IMR-90 (cell line): ENCODE measurements at regions not wholly inside any gene's neighbourhood (a gene's known extent, or its start where the extent isn't known, plus 50 kb on each side); places are given as distances from the start of the nearest gene placed in this dataset.

ENCODE experiments used
- ATAC-seq: fragments of 200-7000 bp; cut with Tn5 transposase; 2 replicates; pipeline ENCODE4 v1.9.1; 2020; ENCODE audit warnings: low read depth, mild to moderate bottlenecking, moderate library complexity
- BruUV-seq: library from RNA; stranded (reverse); fragments of 400-500 nt; replicated peaks from 2 replicates; lab custom pipeline; 2021; lab: Mats Ljungman, UMichigan
- CTCF ChIA-PET: fragments of 300-600 bp; formaldehyde crosslinking; extraction: SDS; loops from one replicate; lab custom pipeline; 2021; ENCODE audit warnings: antibody characterized with exemption; lab: Yijun Ruan, JAX
- POLR2A ChIA-PET: fragments of 300-600 bp; sonication (Branson Sonifier 250); formaldehyde crosslinking; loops from one replicate; lab custom pipeline; 2022; ENCODE audit warnings: antibody characterized with exemption; ENCODE audit not compliant: unreplicated experiment; lab: Charles Lee
- DNase-seq: peaks from one replicate; pipeline ENCODE4 v3.0.0; 2013
- H2AFZ ChIP-seq: replicated peaks from 2 replicates; pipeline ENCODE3; 2013; ENCODE audit warnings: low read length, mild to moderate bottlenecking; ENCODE audit not compliant: poor library complexity
- H2AK5ac ChIP-seq: 2 replicates; pipeline ENCODE4 v1.6.1; 2013; ENCODE audit warnings: low read depth, low read length, inconsistent platforms
- H2AK9ac ChIP-seq: replicated peaks from 2 replicates; pipeline ENCODE3; 2013; ENCODE audit warnings: mild to moderate bottlenecking, low read depth, low read length, moderate library complexity; ENCODE audit not compliant: poor library complexity
- H2BK120ac ChIP-seq: 2 replicates; pipeline ENCODE4 v1.6.1; 2013; ENCODE audit warnings: low read depth, low read length, inconsistent platforms
- H2BK15ac ChIP-seq: 3 replicates; pipeline ENCODE4 v1.6.1; 2013; ENCODE audit warnings: low read depth, low read length, inconsistent platforms
- H2BK20ac ChIP-seq: 2 replicates; pipeline ENCODE4 v1.6.1; 2013; ENCODE audit warnings: low read depth, mild to moderate bottlenecking, inconsistent platforms, low read length, moderate library complexity
- H2BK5ac ChIP-seq: 2 replicates; pipeline ENCODE4 v1.6.1; 2013; ENCODE audit warnings: mild to moderate bottlenecking, low read depth, low read length, inconsistent platforms; ENCODE audit not compliant: poor library complexity, severe bottlenecking
- H3K14ac ChIP-seq: replicated peaks from 2 replicates; pipeline ENCODE4 v1.6.1; 2013; ENCODE audit warnings: low read depth, low read length, inconsistent platforms
- H3K18ac ChIP-seq: 2 replicates; pipeline ENCODE4 v1.6.1; 2013; ENCODE audit warnings: low read depth, low read length, control low read depth
- H3K23ac ChIP-seq: 2 replicates; pipeline ENCODE4 v1.6.1; 2013; ENCODE audit warnings: low read depth, low read length, inconsistent platforms
- H3K27ac ChIP-seq: 2 replicates; pipeline ENCODE4 v1.5.1; 2013; ENCODE audit warnings: mild to moderate bottlenecking, control low read depth, low read length; ENCODE audit not compliant: insufficient read depth
- H3K27me3 ChIP-seq: 2 replicates; pipeline ENCODE4 v1.6.1; 2013; ENCODE audit warnings: low read length; ENCODE audit not compliant: control insufficient read depth, insufficient read depth
- H3K36me3 ChIP-seq: 2 replicates; pipeline ENCODE4 v1.6.1; 2013; ENCODE audit warnings: low read length, mixed read lengths; ENCODE audit not compliant: control insufficient read depth, insufficient read depth
- H3K4ac ChIP-seq: 2 replicates; pipeline ENCODE4 v1.6.1; 2013; ENCODE audit warnings: low read depth, low read length, inconsistent platforms
- H3K4me1 ChIP-seq: 2 replicates; pipeline ENCODE4 v1.6.1; 2013; ENCODE audit warnings: low read length, mixed read lengths; ENCODE audit not compliant: control insufficient read depth, insufficient read depth
- H3K4me2 ChIP-seq: 2 replicates; pipeline ENCODE4 v1.6.1; 2013; ENCODE audit warnings: low read depth, mild to moderate bottlenecking, control low read depth, low read length, moderate library complexity
- H3K4me3 ChIP-seq: 2 replicates; pipeline ENCODE4 v1.5.1; 2013; ENCODE audit warnings: low read depth, mild to moderate bottlenecking, control low read depth, low read length, moderate library complexity; ENCODE audit not compliant: insufficient read depth
- H3K56ac ChIP-seq: 2 replicates; pipeline ENCODE4 v1.6.1; 2013; ENCODE audit warnings: low read length, inconsistent platforms; ENCODE audit not compliant: insufficient read depth; ENCODE audit errors: extremely low read depth
- H3K79me1 ChIP-seq, 2 experiments: 2 replicates each; pipeline ENCODE4 v1.6.1; 2013; ENCODE audit warnings: low read length in 2 of 2, inconsistent platforms in 1 of 2, low read depth in 1 of 2
- H3K9ac ChIP-seq: 2 replicates; pipeline ENCODE4 v1.6.1; 2013; ENCODE audit warnings: low read depth, low read length, control low read depth
- H3K9me1 ChIP-seq: 2 replicates; pipeline ENCODE4 v1.6.1; 2013; ENCODE audit warnings: low read length, inconsistent platforms; ENCODE audit not compliant: insufficient read depth
- H3K9me3 ChIP-seq: 2 replicates; pipeline ENCODE4 v1.6.1; 2013; ENCODE audit warnings: low read length; ENCODE audit not compliant: control insufficient read depth, insufficient read depth
- H4K20me1 ChIP-seq: 2 replicates; pipeline ENCODE4 v1.6.1; 2013; ENCODE audit warnings: low read length, inconsistent platforms; ENCODE audit not compliant: insufficient read depth
- H4K5ac ChIP-seq: 2 replicates; pipeline ENCODE4 v1.6.1; 2013; ENCODE audit warnings: mild to moderate bottlenecking, low read depth, low read length, control low read depth
- H4K8ac ChIP-seq, 2 experiments: 2 replicates each; pipeline ENCODE4 v1.6.1; 2013; ENCODE audit warnings: low read depth in 2 of 2, low read length in 2 of 2, control low read depth in 1 of 2, inconsistent platforms in 1 of 2
- H4K91ac ChIP-seq: 2 replicates; pipeline ENCODE4 v1.6.1; 2013; ENCODE audit warnings: low read depth, low read length, inconsistent platforms; ENCODE audit not compliant: insufficient read depth
- CEBPB ChIP-seq: IDR thresholded peaks from 2 replicates; pipeline ENCODE4 v1.6.1; 2012; ENCODE audit warnings: low read depth, low read length, improper control_type of control experiment
- MAFK ChIP-seq: IDR thresholded peaks from 2 replicates; pipeline ENCODE4 v1.6.1; 2012; ENCODE audit warnings: low read depth, low read length, improper control_type of control experiment
- MXI1 ChIP-seq: IDR thresholded peaks from 2 replicates; pipeline ENCODE4 v1.6.1; 2012; ENCODE audit warnings: low read depth, mild to moderate bottlenecking, low read length, moderate library complexity, borderline replicate concordance
- POLR2A ChIP-seq: IDR thresholded peaks from 2 replicates; pipeline ENCODE4 v1.6.1; 2012; ENCODE audit warnings: mild to moderate bottlenecking, low read depth, low read length
- RFX5 ChIP-seq: IDR thresholded peaks from 2 replicates; pipeline ENCODE4 v1.8.0; 2012; ENCODE audit warnings: low read depth, mild to moderate bottlenecking, low read length, moderate library complexity
- SMC3 ChIP-seq: fragments of 150-350 bp; IDR thresholded peaks from 2 replicates; pipeline ENCODE4 v1.6.1; 2016; ENCODE audit warnings: low read depth, mild to moderate bottlenecking, antibody characterized with exemption, low read length, moderate library complexity
- WGBS, 2 experiments: methylation state at CpG; one replicate each; pipeline versions ENCODE4 v1.1.5 to v1.1.7; 2013; ENCODE audit warnings: missing lambda C conversion rate in 2 of 2; ENCODE audit not compliant: insufficient read length in 1 of 2; ENCODE audit errors: extremely low coverage in 2 of 2; 5-methylcytosine and 5-hydroxymethylcytosine counted together
- dilution Hi-C: fragments of 300-500 bp; cut with HindIII; formaldehyde crosslinking; loops from one replicate; pipeline ENCODE4 v1.14.3; 2018; ENCODE audit warnings: low sequenced_read_pairs; ENCODE audit not compliant: unreplicated experiment
- in situ Hi-C: fragments of 300-500 bp; cut with MboI; formaldehyde crosslinking; loops from 3 replicates; pipeline ENCODE4 v1.14.3; 2019; ENCODE audit warnings: low sequenced_read_pairs, inconsistent platforms, mixed read lengths
- intact Hi-C: fragments of 100-400 bp; cut with micrococcal nuclease; formaldehyde crosslinking; loops from 2 replicates; pipeline ENCODE4 v1.10.0; 2022
- TF ChIP-seq, protein P1 (sequence below): conservative IDR thresholded peaks from 2 replicates; pipeline ENCODE4 v1.5.1; 2012; ENCODE audit warnings: mild to moderate bottlenecking, low read depth, low read length, improper control_type of control experiment
- TF ChIP-seq, protein P2 (sequence below): fragments of 150-350 bp; IDR thresholded peaks from 2 replicates; pipeline ENCODE4 v1.6.1; 2017; ENCODE audit warnings: mild to moderate bottlenecking, antibody characterized with exemption, low read length, low read depth

DNA sequence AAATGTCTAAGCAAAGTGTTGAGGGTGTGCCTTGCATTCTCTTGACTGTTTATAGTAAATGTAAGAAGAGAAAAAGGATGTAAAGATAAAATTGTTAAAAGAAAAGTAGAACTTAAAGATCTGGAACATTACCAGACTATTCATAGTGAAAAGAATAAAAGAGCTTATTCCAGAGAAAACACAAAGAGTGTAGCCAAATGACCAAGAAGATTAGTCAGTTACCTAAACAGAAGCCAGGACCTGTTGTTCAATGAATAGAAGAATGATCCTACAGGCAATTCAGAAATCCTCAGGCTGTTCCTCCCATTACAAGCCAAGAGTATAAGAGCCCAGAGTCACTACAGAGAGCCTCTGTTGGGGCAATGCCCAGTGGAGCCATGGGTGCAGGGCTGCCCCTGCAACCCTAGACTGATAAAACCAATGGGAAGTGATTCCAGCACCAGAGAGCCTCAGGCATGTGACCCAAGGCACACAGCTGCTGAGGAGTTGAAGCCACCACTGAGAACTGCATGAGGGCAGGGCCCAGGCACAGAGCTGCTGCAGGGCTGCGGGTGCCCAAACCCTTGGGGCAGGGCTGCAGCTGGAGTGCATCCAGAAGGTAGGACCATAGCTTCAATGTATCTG is 91.1 kb upstream of the SLC38A4 start (continued):
- TF ChIP-seq SMC3, result no peak

DNA sequence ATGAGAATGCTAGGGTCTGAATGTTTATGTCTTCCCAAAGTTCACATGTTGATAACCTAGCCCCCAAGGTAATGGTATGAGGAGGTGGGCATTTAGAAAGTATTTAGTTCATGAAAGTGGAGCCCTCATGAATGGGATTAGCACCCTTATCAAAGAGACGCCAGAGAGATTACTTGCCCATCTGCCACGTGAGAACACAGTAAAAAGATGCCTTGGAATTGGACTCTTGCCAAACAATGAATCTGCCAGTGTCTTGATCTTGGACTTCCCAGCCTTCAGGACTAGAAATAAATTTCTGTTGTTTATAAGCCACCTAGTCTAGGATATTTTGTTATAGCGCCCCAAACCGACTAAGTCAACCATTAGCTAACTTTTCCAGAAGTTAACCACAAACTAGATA is 92.0 kb upstream of the SLC38A4 start:
- Histone ChIP-seq H3K9ac (no peak overlapping the region), H3K4ac (no peak overlapping the region), H2BK15ac (no peak overlapping the region), H3K27me3 (no peaks in the 10 kb centered on the region), H4K91ac (no peak overlapping the region), H2BK5ac (no peak overlapping the region), H4K8ac (no peak overlapping the region), H3K23ac (no peak overlapping the region), H3K4me3 (no peak overlapping the region), H3K14ac (no peak overlapping the region), H3K27ac (no peak overlapping the region), H3K4me2 (no peak overlapping the region), H3K9me1 (peaks cover 4% of the 10 kb centered on the region; the same call in 1 of the 2 replicates), H3K9me3 (no peaks in the 10 kb centered on the region), H4K5ac (no peak overlapping the region), H3K18ac (no peak overlapping the region), H2BK120ac (no peak overlapping the region), H2BK20ac (no peak overlapping the region), H2AFZ (no peak overlapping the region), H3K4me1 (peaks cover 20% of the 10 kb centered on the region), H4K20me1 (no peaks in the 10 kb centered on the region; the same call in 1 of the 2 replicates), H2AK5ac (no peak overlapping the region), H3K36me3 (no peaks in the 10 kb centered on the region), H3K79me1 (no peaks in the 10 kb centered on the region), H3K56ac (no peak overlapping the region), H2AK9ac (no peak overlapping the region)
- ChIA-PET POLR2A (no interaction called here), CTCF (interaction anchor here (0.5 kb wide), 1 partner anchor 613 kb away, joined by 3 read pairs; no protein-coding TSS in a partner anchor)
- in situ Hi-C loops (no loop called here), dilution Hi-C loops (no loop called here), intact Hi-C loops (no loop called here)
- TF ChIP-seq POLR2A, result no peak
- TF ChIP-seq MAFK, result no peak
- no peak for TF ChIP-seq CEBPB
- no peak for TF ChIP-seq MXI1
- TF ChIP-seq RFX5, result no peak
- TF ChIP-seq, protein P1, sequence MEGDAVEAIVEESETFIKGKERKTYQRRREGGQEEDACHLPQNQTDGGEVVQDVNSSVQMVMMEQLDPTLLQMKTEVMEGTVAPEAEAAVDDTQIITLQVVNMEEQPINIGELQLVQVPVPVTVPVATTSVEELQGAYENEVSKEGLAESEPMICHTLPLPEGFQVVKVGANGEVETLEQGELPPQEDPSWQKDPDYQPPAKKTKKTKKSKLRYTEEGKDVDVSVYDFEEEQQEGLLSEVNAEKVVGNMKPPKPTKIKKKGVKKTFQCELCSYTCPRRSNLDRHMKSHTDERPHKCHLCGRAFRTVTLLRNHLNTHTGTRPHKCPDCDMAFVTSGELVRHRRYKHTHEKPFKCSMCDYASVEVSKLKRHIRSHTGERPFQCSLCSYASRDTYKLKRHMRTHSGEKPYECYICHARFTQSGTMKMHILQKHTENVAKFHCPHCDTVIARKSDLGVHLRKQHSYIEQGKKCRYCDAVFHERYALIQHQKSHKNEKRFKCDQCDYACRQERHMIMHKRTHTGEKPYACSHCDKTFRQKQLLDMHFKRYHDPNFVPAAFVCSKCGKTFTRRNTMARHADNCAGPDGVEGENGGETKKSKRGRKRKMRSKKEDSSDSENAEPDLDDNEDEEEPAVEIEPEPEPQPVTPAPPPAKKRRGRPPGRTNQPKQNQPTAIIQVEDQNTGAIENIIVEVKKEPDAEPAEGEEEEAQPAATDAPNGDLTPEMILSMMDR, result no peak
- TF ChIP-seq, protein P2, sequence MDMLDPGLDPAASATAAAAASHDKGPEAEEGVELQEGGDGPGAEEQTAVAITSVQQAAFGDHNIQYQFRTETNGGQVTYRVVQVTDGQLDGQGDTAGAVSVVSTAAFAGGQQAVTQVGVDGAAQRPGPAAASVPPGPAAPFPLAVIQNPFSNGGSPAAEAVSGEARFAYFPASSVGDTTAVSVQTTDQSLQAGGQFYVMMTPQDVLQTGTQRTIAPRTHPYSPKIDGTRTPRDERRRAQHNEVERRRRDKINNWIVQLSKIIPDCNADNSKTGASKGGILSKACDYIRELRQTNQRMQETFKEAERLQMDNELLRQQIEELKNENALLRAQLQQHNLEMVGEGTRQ, result no peak
- no TSS peak for BruUV-seq
- WGBS, 2 experiments, result no CpG with 5 or more reads among the region's 4 CpGs
- no peak for DNase-seq
- no peak for ATAC-seq
